Mucosa of stomach (tissue), 1 donor: ENCODE measurements at regions not wholly inside any gene's neighbourhood (a gene's known extent, or its start where the extent isn't known, plus 50 kb on each side); places are given as distances from the start of the nearest gene placed in this dataset.

ENCODE experiments used
- H3K27me3 ChIP-seq: one replicate; pipeline ENCODE4 v1.7.0; 2013; ENCODE audit warnings: mild to moderate bottlenecking, low read length; ENCODE audit not compliant: control insufficient read depth, insufficient read depth
- H3K36me3 ChIP-seq: one replicate; pipeline ENCODE4 v1.7.0; 2013; ENCODE audit warnings: low read length; ENCODE audit not compliant: control insufficient read depth, insufficient read depth
- H3K4me1 ChIP-seq: one replicate; pipeline ENCODE4 v1.7.0; 2013; ENCODE audit warnings: mild to moderate bottlenecking, low read length; ENCODE audit not compliant: control insufficient read depth, insufficient read depth
- H3K4me3 ChIP-seq: one replicate; pipeline ENCODE4 v1.7.0; 2013; ENCODE audit warnings: low read length
- H3K9ac ChIP-seq: one replicate; pipeline ENCODE4 v1.7.0; 2013; ENCODE audit warnings: mild to moderate bottlenecking, low read length, moderate library complexity
- H3K9me3 ChIP-seq: one replicate; pipeline ENCODE4 v1.7.0; 2013; ENCODE audit warnings: mild to moderate bottlenecking, low read length, moderate library complexity; ENCODE audit not compliant: control insufficient read depth
- donor health status: Pancreatic carcinoma.

DNA sequence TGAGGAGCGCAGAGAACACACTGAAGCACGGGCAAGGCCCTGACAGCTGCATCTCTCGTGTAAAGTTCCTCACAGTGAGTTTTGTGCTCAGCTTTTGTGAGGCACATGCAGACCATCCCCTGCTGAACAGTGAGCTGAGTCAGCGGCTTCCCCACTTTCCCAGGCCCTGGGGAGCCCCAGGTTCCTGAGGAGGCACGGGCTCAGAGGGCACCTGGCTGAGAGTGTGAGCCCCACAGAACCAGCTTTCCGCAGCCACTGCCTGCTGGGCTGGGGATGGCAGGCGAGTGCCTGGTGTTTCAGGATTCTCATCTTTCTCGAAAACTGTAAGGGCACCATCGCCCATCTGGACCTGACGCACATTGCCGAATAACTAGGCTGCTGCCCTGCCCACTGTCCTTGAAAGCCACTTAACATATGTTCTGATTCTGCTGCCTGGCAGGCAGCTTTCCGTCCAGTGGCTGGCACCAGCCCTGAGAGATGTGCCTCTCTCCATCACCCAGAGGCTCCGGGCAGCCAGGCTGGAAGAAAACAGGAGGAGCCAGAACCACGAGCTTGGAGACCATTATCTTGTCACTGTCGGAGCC is 266.7 kb upstream of the FOXF1 start:
- no peaks in the 10 kb centered on the region for H3K36me3 ChIP-seq
- H3K4me1 ChIP-seq = no peaks in the 10 kb centered on the region
- H3K9me3 ChIP-seq = no peaks in the 10 kb centered on the region
- H3K27me3 ChIP-seq = no peaks in the 10 kb centered on the region
- H3K4me3 ChIP-seq = no peak overlapping the region
- H3K9ac ChIP-seq = no peak overlapping the region

DNA sequence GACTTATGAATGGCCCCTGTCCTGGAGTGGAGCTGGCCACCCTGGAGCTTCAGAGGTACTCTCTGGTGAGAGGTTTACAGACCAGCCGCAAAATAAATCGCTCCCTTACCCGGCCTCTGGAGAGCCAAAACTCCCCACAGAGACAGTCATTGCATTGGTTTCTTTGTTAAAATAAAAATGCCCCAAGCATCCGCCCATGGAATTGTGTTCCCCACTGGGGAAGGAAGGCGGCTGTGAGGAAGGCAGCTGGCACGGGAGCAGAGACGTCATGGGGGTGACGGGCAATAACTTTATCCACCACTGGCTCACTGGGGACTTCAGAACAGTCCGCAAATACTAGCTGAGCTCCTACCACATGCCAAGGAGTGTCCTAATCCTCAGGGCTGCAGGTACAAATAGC is 266.2 kb upstream of the FOXF1 start:
- Histone ChIP-seq H3K27me3 (no peaks in the 10 kb centered on the region), H3K4me1 (no peaks in the 10 kb centered on the region), H3K9ac (no peak overlapping the region), H3K4me3 (no peak overlapping the region), H3K36me3 (no peaks in the 10 kb centered on the region), H3K9me3 (no peaks in the 10 kb centered on the region)

DNA sequence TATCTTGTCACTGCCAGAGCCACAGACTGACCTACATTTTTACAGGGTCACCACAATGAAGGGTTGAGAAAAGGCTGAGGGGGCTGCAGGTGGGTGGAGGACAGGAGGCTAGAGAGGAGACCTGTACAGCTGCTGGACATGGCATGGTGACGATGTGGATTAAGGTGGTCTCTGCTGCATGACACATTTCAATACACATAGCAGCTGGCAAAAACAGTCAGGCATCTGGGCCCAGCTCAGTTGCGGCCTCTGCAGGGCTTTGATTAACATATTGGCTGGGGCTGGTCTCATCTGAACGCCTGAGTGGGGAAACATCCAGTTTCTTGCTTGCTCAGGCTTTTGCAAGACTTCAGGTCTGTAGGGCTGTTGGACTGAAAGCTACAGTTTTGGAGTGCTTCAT is 265.4 kb upstream of the FOXF1 start:
- H3K9ac ChIP-seq = no peak overlapping the region
- H3K36me3 ChIP-seq = no peaks in the 10 kb centered on the region
- no peaks in the 10 kb centered on the region for H3K27me3 ChIP-seq
- H3K4me3 ChIP-seq = no peak overlapping the region
- H3K4me1 ChIP-seq = no peaks in the 10 kb centered on the region
- no peaks in the 10 kb centered on the region for H3K9me3 ChIP-seq

DNA sequence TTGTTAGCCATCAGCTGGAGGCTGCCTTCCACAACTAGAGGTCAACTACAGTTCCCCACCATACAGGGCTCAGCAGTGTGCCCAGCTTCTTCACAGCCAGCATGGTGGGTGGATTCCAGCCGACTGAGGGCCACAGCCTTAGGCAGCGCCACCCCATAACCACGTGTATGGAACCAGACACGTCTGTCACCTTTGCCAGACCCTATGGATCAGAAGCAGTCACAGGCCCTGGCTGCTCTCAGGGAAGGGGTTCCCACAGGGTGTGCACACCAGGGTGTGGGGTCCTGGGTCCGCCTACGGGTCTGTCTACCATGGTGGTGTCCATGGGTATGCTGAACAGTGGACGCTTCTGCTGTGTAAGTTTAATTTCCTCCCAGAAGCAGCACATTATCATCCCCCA is 265.0 kb upstream of the FOXF1 start:
- Histone ChIP-seq H3K36me3 (no peaks in the 10 kb centered on the region), H3K27me3 (no peaks in the 10 kb centered on the region), H3K4me3 (no peak overlapping the region), H3K9me3 (no peaks in the 10 kb centered on the region), H3K4me1 (no peaks in the 10 kb centered on the region), H3K9ac (no peak overlapping the region)

DNA sequence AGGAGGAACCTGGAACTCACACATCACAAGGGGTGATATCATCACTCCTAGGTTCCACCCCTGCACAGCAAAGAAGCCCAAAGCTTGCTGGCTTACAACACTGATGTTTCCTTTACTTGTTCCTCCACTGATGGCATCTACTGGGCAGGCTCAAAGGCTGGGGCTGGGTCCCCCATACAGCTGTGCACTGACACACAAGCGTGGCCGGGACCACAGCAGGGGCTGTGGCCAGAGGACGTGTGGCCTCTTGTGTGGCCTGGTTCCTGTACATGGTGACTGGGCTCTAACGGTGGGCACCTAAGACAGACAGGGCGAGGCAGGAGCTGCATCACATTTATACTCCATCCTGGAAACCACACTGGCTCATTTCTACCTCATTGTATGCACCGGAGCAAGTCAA is 264.4 kb upstream of the FOXF1 start:
- Histone ChIP-seq H3K9me3 (no peaks in the 10 kb centered on the region), H3K9ac (no peak overlapping the region), H3K36me3 (no peaks in the 10 kb centered on the region), H3K27me3 (no peaks in the 10 kb centered on the region), H3K4me3 (no peak overlapping the region), H3K4me1 (no peaks in the 10 kb centered on the region)

DNA sequence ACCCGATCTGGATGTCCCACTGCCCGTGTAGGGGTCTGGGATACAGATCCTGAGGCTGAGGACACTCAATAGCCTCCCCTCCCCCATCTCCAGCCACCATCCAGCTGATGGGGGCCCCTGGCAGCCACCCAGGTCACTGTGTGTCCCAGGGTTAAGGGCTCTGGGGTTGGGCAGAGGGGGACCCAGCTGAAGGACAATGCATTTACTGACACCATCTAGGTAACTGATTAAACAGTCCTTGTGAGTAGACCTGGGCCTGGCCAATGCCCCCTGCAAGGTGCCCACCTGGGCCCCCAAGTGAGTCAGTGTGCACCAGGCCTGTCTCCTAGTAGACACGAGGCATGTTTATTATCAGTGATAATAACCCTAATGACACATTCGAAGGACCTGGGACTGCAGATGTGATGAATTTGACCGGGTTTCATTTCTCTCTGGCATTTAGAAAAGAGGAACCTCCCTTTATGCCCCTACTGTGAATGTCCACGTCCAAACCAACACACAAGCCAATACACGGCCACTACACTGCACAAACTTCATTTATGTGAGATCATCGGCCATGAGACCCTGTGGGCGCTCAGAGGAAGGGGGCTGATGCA is 261.9 kb upstream of the FOXF1 start:
- no peak overlapping the region for H3K4me3 ChIP-seq
- H3K4me1 ChIP-seq = no peaks in the 10 kb centered on the region
- H3K9me3 ChIP-seq = no peaks in the 10 kb centered on the region
- no peaks in the 10 kb centered on the region for H3K27me3 ChIP-seq
- H3K36me3 ChIP-seq = no peaks in the 10 kb centered on the region
- no peak overlapping the region for H3K9ac ChIP-seq

DNA sequence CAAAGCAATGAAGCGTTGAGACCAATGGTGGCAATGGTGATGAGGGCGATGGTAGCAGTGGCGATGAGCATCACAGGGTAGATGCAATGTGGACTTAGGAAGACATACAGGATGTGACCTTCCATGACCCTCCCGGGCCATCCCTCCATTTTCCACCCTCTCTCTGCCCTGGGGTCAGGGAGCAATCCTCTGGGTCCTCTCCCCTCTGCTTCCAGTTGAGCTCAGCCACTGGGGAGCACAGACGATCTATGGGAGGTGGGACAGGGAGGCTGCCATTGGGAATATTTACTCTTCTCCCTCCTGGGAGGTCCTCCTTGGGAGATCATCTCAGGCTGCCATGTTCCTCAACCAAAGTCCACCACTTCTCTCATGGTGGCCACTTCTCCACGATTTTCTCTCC is 260.7 kb upstream of the FOXF1 start:
- H3K9ac ChIP-seq = no peak overlapping the region
- no peaks in the 10 kb centered on the region for H3K4me1 ChIP-seq
- H3K9me3 ChIP-seq = no peaks in the 10 kb centered on the region
- no peak overlapping the region for H3K4me3 ChIP-seq
- H3K27me3 ChIP-seq = no peaks in the 10 kb centered on the region
- H3K36me3 ChIP-seq = no peaks in the 10 kb centered on the region

DNA sequence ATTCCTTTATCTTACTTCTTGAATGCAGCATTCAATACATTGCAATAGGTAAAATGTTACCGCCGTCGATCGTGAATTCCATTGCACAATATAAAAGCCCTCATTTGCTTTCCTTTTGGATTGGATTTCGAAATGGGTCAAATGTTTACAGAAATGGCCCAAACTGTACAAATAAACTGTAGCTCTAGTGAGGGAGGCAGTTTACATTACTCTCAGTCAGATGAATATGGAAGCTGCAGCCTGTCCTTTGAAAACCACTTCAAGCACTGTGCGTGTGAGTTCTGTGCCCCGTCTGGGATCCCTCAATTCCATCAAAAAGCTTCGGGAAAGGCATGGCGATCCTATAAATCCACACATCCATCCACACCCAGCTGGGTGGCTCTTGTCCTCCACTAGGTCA is 258.6 kb upstream of the FOXF1 start:
- no peaks in the 10 kb centered on the region for H3K27me3 ChIP-seq
- H3K4me1 ChIP-seq = no peaks in the 10 kb centered on the region
- no peak overlapping the region for H3K9ac ChIP-seq
- H3K36me3 ChIP-seq = no peaks in the 10 kb centered on the region
- no peak overlapping the region for H3K4me3 ChIP-seq
- H3K9me3 ChIP-seq = no peaks in the 10 kb centered on the region

DNA sequence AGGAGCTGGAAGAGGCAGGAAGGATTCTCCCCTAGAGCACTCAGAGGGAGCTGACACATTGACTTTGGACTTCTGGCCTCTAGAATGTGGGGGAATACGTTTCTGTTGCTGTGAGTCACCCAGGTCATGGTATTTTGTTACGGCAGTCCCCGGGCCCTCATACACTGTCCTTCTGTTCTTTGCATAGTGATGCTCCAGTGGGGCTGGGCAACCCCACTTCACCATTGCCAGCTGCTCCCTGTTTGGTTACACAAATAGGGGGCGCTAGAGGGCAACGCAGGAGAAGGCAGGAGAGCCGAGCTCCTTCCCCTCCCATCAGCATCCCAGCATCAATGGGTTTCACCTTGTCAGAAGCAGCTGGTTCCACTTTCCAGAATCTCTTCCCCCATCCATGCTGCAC is 257.7 kb upstream of the FOXF1 start:
- Histone ChIP-seq H3K4me3 (no peak overlapping the region), H3K9me3 (no peaks in the 10 kb centered on the region), H3K4me1 (no peaks in the 10 kb centered on the region), H3K9ac (no peak overlapping the region), H3K27me3 (no peaks in the 10 kb centered on the region), H3K36me3 (no peaks in the 10 kb centered on the region)

DNA sequence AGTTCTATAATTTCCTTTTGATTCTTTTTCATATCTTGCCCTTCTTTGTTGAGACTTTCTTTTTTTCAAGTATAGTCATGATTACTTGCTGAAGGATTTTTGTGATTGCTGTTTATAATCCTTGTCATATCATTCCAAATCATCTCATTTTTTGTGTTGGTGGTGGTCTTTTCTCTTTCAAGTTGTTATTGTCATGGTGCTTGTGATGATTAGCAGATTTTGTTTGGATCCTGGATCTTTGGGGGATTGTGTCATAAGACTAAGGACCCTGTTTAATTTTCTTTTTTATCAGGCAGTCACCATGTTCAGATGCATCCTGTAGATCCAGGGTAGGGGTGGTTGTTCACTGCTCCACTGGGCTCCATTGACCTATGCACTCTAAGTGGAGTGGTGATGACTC is 254.4 kb upstream of the FOXF1 start:
- Histone ChIP-seq H3K36me3 (no peaks in the 10 kb centered on the region), H3K9ac (no peak overlapping the region), H3K4me1 (no peaks in the 10 kb centered on the region), H3K4me3 (no peak overlapping the region), H3K9me3 (no peaks in the 10 kb centered on the region), H3K27me3 (no peaks in the 10 kb centered on the region)

DNA sequence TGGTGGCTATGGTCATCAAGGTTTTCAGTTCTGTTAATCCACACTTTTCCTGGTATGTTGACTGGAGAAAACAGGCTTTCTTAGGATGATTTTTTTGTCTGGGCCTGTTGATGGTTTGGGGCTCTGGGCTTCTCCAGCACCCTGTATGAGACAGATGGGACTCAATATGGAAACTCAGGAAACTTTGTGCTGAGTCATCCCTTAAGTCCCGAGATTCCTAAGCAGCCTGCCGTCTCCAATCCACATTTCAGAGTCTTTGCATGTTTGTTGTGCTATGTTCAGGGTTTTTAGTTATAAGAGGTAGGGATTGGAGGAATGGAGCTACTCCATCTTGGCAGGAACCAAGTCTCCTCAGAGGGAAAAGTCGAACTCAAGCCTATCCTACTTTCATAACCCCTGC is 253.3 kb upstream of the FOXF1 start:
- Histone ChIP-seq H3K27me3 (no peaks in the 10 kb centered on the region), H3K4me3 (no peak overlapping the region), H3K9ac (no peak overlapping the region), H3K4me1 (no peaks in the 10 kb centered on the region), H3K9me3 (no peaks in the 10 kb centered on the region), H3K36me3 (no peaks in the 10 kb centered on the region)

DNA sequence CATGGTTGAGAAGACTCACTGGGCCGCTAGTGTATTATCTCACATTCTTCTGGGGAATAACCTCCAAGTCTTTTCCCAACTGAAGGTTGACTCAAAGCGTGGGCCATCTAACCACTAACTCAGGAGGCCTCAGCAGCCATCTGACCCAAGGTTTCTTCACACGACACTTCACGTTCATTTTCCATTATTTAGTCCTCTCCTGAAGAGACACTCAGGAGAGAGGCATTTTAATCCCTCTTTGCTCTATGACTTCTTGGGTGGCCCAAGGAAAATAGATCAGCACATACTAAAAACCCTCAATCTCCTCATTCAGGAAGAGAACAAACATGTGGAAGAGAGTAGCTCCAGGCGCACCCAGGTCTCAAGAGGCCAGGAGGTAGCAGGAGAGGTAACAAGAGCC is 252.8 kb upstream of the FOXF1 start:
- H3K4me1 ChIP-seq = no peaks in the 10 kb centered on the region
- no peaks in the 10 kb centered on the region for H3K9me3 ChIP-seq
- no peaks in the 10 kb centered on the region for H3K27me3 ChIP-seq
- no peaks in the 10 kb centered on the region for H3K36me3 ChIP-seq
- H3K9ac ChIP-seq = no peak overlapping the region
- no peak overlapping the region for H3K4me3 ChIP-seq

DNA sequence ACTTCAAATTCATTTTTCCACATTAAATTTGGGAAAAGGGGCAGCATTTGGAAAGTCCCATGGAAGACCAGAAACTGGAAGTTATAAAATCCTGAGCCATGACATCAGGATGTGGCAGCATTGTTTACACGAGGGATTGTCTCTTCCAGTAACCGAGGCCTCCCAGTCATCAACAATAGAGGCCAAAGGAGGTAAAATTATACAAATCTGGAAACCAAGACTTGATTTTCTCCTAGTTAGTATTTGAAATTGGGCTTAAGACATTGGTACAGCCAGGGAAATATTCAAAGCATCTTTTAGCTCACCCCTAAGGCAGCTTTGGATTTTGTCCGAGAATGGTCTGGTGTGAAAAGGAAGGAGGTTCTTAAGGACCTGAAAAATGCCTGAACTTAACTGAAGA is 251.6 kb upstream of the FOXF1 start:
- Histone ChIP-seq H3K9ac (no peak overlapping the region), H3K4me1 (no peaks in the 10 kb centered on the region), H3K4me3 (no peak overlapping the region), H3K9me3 (no peaks in the 10 kb centered on the region), H3K27me3 (no peaks in the 10 kb centered on the region), H3K36me3 (no peaks in the 10 kb centered on the region)
